RWPE1 (cell line): ENCODE measurements at regions not wholly inside any gene's neighbourhood (a gene's known extent, or its start where the extent isn't known, plus 50 kb on each side); places are given as distances from the start of the nearest gene placed in this dataset.

Source experiments
- CTCF ChIA-PET: fragments of 350-600 bp; sonication (Branson Sonifier 250); formaldehyde crosslinking; extraction: SDS; loops from one replicate; lab custom pipeline; 2021; lab: Yijun Ruan, JAX
- POLR2A ChIA-PET: fragments of 400-600 bp; formaldehyde crosslinking; extraction: SDS; loops from one replicate; lab custom pipeline; 2020; ENCODE audit warnings: antibody characterized with exemption; ENCODE audit not compliant: low non-redundant PET; lab: Yijun Ruan, JAX
- DNase-seq: peaks from one replicate; pipeline ENCODE4 v3.0.0; 2012; ENCODE audit warnings: low spot score
- H3K27ac ChIP-seq: fragments of 450-650 bp; 2 replicates; pipeline ENCODE4 v1.5.1; 2017
- TF ChIP-seq, protein P1 (sequence below): fragments of 450-650 bp; conservative IDR thresholded peaks from 2 replicates; pipeline ENCODE4 v1.5.1; 2017; ENCODE audit warnings: low read depth, mild to moderate bottlenecking

- DNase-seq: no peak
- H3K27ac ChIP-seq: no peak overlapping the region
- ChIA-PET CTCF (no interaction called here), POLR2A (no interaction called here)
- TF ChIP-seq, protein P1, sequence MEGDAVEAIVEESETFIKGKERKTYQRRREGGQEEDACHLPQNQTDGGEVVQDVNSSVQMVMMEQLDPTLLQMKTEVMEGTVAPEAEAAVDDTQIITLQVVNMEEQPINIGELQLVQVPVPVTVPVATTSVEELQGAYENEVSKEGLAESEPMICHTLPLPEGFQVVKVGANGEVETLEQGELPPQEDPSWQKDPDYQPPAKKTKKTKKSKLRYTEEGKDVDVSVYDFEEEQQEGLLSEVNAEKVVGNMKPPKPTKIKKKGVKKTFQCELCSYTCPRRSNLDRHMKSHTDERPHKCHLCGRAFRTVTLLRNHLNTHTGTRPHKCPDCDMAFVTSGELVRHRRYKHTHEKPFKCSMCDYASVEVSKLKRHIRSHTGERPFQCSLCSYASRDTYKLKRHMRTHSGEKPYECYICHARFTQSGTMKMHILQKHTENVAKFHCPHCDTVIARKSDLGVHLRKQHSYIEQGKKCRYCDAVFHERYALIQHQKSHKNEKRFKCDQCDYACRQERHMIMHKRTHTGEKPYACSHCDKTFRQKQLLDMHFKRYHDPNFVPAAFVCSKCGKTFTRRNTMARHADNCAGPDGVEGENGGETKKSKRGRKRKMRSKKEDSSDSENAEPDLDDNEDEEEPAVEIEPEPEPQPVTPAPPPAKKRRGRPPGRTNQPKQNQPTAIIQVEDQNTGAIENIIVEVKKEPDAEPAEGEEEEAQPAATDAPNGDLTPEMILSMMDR: no peak
These were observed 194.7 kb upstream of the SEMA3A start for GRCh38 chr7:84389242-84389641.

GRCh38 chr7:84387595-84387994, 193.0 kb upstream of the SEMA3A start:
- TF ChIP-seq, protein P1: no peak
- DNase-seq: no peak
- H3K27ac ChIP-seq: no peak overlapping the region
- CTCF ChIA-PET: no interaction called here
- POLR2A ChIA-PET: no interaction called here

DNA sequence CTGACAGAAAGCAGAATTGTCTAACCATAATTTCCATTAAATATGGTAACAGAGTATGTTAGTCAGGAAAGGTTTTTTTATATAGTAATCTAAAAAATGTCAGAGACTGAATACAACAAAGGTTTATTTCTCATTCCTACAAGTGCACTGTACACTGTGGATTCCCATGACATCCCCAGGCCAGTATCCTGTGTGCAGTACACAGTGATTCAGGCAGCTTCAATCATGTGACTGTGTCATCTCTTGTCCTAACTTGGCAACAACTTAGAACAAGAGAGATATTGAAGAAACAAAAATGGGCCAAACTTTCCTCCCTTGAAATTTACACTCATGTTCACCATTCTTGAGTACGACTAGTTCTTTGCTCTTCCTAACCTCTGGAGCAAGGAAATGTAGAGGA, 189.8 kb upstream of the SEMA3A start:
- no peak for DNase-seq
- ChIA-PET POLR2A (no interaction called here), CTCF (no interaction called here)
- no peak overlapping the region for H3K27ac ChIP-seq
- TF ChIP-seq, protein P1: no peak

DNA sequence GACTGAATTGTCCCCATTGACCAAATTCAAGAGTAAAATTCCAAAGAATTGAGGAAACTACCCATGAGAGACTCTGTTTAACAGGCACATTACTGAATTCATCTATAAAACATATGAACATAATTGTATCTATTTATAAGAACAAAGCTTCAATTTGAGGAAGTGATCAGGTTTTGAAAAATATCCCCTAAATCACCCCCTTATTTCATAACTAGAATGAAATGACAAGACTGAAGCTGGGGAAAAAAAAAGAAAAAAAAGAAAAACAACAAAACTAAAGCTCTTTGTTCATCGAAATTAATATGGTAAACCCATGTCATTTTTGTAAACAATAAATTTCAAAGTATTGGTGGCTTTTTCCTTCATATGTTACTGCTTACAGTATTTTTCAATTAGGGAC, 184.9 kb upstream of the SEMA3A start:
- CTCF ChIA-PET: no interaction called here
- TF ChIP-seq, protein P1: no peak
- POLR2A ChIA-PET: no interaction called here
- DNase-seq: no peak
- H3K27ac ChIP-seq: no peak overlapping the region

DNA sequence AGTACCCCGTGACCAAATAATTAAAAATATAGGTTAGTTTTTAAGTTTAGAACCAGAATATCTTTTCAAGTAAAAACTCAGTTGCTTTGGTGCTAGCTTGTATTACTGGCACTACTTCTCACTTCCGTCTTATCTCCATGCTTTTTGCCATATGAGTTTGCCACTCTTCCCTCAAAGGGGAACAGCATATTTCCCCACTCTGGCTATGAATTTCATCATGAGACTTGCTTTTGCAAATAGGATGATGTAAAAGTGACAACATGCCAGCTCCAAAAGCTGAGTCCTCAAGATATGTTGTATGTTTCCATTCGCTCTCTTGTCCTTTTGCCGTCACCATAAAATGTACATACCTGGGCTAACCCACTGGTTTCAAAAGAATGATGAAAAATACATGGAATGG, 178.1 kb upstream of the SEMA3A start:
- no peak overlapping the region for H3K27ac ChIP-seq
- TF ChIP-seq, protein P1: no peak
- ChIA-PET CTCF (no interaction called here), POLR2A (no interaction called here)
- no peak for DNase-seq

GRCh38 chr7:84372155-84372621, 177.6 kb upstream of the SEMA3A start:
- H3K27ac ChIP-seq: no peak overlapping the region
- DNase-seq: peak; percentile 42
- ChIA-PET CTCF (no interaction called here), POLR2A (no interaction called here)
- TF ChIP-seq, protein P1: no peak

DNA sequence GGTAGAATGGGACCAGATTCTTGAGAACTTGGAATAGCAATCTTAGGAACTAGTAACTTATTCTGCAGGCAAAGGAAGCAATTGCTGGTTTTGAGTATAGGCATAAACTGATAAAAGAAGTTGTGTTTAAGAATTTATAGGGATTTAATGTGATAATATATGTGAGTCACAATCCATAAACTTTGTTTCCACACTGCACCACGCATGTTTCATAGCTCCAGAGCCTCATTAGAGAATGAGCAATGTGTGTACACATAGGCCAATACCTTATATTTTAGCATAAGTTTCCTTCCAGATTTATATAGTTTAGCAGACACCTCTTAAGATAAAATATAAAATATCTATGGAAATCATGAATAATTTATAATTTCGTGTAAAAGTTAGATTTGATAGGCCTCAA, 175.5 kb upstream of the SEMA3A start:
- ChIA-PET POLR2A (no interaction called here), CTCF (no interaction called here)
- DNase-seq: no peak
- TF ChIP-seq, protein P1: no peak
- H3K27ac ChIP-seq: no peak overlapping the region
